WTC11 (cell line): ENCODE measurements at regions not wholly inside any gene's neighbourhood (a gene's known extent, or its start where the extent isn't known, plus 50 kb on each side); places are given as distances from the start of the nearest gene placed in this dataset.

ENCODE experiments used
- ATAC-seq: fragments of 200-7000 bp; cut with Tn5 transposase; 2 replicates; pipeline ENCODE4 v1.10.0; 2021; ENCODE audit warnings: mild to moderate bottlenecking, moderate library complexity
- CTCF ChIA-PET: fragments of 300-600 bp; sonication (Branson Sonifier 250); formaldehyde crosslinking; loops from one replicate; lab custom pipeline; 2021; ENCODE audit warnings: antibody characterized with exemption; lab: Charles Lee
- POLR2A ChIA-PET: fragments of 350-600 bp; sonication (Branson Sonifier 250); formaldehyde crosslinking; loops from one replicate; lab custom pipeline; 2021; ENCODE audit warnings: antibody characterized with exemption; lab: Charles Lee
- DNase-seq: peaks from one replicate; pipeline ENCODE4 v3.0.0; 2021; ENCODE audit warnings: low spot score
- H3K27ac Mint-ChIP-seq: 2 replicates; pipeline ENCODE4 v1.8.0; 2021; ENCODE audit warnings: mixed read lengths
- H3K27me3 Mint-ChIP-seq: 2 replicates; pipeline ENCODE4 v1.8.0; 2021; ENCODE audit warnings: low read depth, mild to moderate bottlenecking, moderate library complexity, mixed read lengths
- H3K36me3 Mint-ChIP-seq: 2 replicates; pipeline ENCODE4 v1.8.0; 2021; ENCODE audit warnings: mixed read lengths
- H3K4me1 Mint-ChIP-seq: 2 replicates; pipeline ENCODE4 v1.8.0; 2022; ENCODE audit warnings: mixed read lengths
- H3K4me3 Mint-ChIP-seq: 2 replicates; pipeline ENCODE4 v1.8.0; 2021; ENCODE audit warnings: mild to moderate bottlenecking, moderate library complexity, mixed read lengths
- H3K9me3 Mint-ChIP-seq: 2 replicates; pipeline ENCODE4 v1.8.0; 2021; ENCODE audit warnings: mixed read lengths
- CBFB ChIP-seq: sonication (generic); formaldehyde crosslinking; IDR thresholded peaks from 2 replicates; pipeline ENCODE4 v1.8.1; 2022; ENCODE audit warnings: mild to moderate bottlenecking, low read depth, missing genetic modification reagents
- FOXK1 ChIP-seq: sonication (generic); formaldehyde crosslinking; IDR thresholded peaks from 2 replicates; pipeline ENCODE4 v1.8.0; 2022; ENCODE audit warnings: mild to moderate bottlenecking, moderate library complexity, missing genetic modification reagents
- HMGA2 ChIP-seq: fragments of 250-450 bp; sonication (Bioruptor Pico); IDR thresholded peaks from 2 replicates; pipeline ENCODE4 v1.4.0; 2021; ENCODE audit warnings: mild to moderate bottlenecking, moderate library complexity
- NFATC4 ChIP-seq: fragments of 250-450 bp; sonication (Bioruptor Pico); IDR thresholded peaks from 2 replicates; pipeline ENCODE4 v1.9.0; 2021; ENCODE audit warnings: mild to moderate bottlenecking
- NFE2L1 ChIP-seq: sonication (generic); formaldehyde crosslinking; IDR thresholded peaks from 2 replicates; pipeline ENCODE4 v1.8.1; 2023; ENCODE audit warnings: missing genetic modification reagents
- SMAD4 ChIP-seq: sonication (generic); formaldehyde crosslinking; IDR thresholded peaks from 2 replicates; pipeline ENCODE4 v1.8.0; 2022; ENCODE audit warnings: mild to moderate bottlenecking, missing genetic modification reagents
- ZNF138 ChIP-seq: sonication (generic); formaldehyde crosslinking; conservative IDR thresholded peaks from 2 replicates; pipeline ENCODE4 v1.8.1; 2022; ENCODE audit warnings: mild to moderate bottlenecking, moderate library complexity, missing genetic modification reagents
- TF ChIP-seq, protein P1 (sequence below): sonication (generic); formaldehyde crosslinking; IDR thresholded peaks from 2 replicates; pipeline ENCODE4 v1.8.1; 2023; ENCODE audit warnings: mild to moderate bottlenecking, missing genetic modification reagents, borderline replicate concordance
- TF ChIP-seq, protein P2 (sequence below): fragments of 250-450 bp; sonication (Bioruptor Pico); conservative IDR thresholded peaks from 2 replicates; pipeline ENCODE4 v1.9.0; 2021; ENCODE audit warnings: mild to moderate bottlenecking
- TF ChIP-seq, protein P3 (sequence below): sonication (generic); formaldehyde crosslinking; IDR thresholded peaks from 2 replicates; pipeline ENCODE4 v1.8.0; 2022; ENCODE audit warnings: mild to moderate bottlenecking, missing genetic modification reagents
- TF ChIP-seq, protein P4 (sequence below): sonication (generic); formaldehyde crosslinking; IDR thresholded peaks from 2 replicates; pipeline ENCODE4 v1.8.1; 2023; ENCODE audit warnings: mild to moderate bottlenecking, moderate library complexity, missing genetic modification reagents
- TF ChIP-seq, protein P5 (sequence below): fragments of 250-450 bp; sonication (Bioruptor Pico); IDR thresholded peaks from 2 replicates; pipeline ENCODE4 v1.9.0; 2021; ENCODE audit warnings: mild to moderate bottlenecking
- TF ChIP-seq, protein P6 (sequence below): sonication (generic); formaldehyde crosslinking; IDR thresholded peaks from 2 replicates; pipeline ENCODE4 v1.8.0; 2022; ENCODE audit warnings: mild to moderate bottlenecking, missing genetic modification reagents

DNA sequence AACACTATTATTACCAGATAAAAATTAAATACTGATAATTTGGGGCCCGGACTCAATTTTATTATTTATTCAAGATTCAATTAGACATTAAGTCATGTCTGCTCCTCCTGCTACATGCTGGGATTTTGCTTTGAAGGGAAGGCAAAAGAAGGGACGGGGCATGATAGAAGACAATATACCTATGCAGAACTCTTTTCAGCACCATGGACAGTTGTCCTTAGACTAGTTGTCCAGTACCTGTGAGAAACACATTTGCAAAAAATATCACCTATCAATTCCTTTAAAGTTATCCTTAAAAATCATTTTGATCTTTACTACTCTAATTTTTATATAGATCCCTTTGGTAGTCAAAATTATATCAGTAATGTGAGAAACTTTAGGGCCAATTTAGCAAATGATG is 100.2 kb upstream of the SULT1C3 start (continued):
- TF ChIP-seq, protein P1, sequence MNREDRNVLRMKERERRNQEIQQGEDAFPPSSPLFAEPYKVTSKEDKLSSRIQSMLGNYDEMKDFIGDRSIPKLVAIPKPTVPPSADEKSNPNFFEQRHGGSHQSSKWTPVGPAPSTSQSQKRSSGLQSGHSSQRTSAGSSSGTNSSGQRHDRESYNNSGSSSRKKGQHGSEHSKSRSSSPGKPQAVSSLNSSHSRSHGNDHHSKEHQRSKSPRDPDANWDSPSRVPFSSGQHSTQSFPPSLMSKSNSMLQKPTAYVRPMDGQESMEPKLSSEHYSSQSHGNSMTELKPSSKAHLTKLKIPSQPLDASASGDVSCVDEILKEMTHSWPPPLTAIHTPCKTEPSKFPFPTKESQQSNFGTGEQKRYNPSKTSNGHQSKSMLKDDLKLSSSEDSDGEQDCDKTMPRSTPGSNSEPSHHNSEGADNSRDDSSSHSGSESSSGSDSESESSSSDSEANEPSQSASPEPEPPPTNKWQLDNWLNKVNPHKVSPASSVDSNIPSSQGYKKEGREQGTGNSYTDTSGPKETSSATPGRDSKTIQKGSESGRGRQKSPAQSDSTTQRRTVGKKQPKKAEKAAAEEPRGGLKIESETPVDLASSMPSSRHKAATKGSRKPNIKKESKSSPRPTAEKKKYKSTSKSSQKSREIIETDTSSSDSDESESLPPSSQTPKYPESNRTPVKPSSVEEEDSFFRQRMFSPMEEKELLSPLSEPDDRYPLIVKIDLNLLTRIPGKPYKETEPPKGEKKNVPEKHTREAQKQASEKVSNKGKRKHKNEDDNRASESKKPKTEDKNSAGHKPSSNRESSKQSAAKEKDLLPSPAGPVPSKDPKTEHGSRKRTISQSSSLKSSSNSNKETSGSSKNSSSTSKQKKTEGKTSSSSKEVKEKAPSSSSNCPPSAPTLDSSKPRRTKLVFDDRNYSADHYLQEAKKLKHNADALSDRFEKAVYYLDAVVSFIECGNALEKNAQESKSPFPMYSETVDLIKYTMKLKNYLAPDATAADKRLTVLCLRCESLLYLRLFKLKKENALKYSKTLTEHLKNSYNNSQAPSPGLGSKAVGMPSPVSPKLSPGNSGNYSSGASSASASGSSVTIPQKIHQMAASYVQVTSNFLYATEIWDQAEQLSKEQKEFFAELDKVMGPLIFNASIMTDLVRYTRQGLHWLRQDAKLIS (CRISPR knock-in tag): no peak

DNA sequence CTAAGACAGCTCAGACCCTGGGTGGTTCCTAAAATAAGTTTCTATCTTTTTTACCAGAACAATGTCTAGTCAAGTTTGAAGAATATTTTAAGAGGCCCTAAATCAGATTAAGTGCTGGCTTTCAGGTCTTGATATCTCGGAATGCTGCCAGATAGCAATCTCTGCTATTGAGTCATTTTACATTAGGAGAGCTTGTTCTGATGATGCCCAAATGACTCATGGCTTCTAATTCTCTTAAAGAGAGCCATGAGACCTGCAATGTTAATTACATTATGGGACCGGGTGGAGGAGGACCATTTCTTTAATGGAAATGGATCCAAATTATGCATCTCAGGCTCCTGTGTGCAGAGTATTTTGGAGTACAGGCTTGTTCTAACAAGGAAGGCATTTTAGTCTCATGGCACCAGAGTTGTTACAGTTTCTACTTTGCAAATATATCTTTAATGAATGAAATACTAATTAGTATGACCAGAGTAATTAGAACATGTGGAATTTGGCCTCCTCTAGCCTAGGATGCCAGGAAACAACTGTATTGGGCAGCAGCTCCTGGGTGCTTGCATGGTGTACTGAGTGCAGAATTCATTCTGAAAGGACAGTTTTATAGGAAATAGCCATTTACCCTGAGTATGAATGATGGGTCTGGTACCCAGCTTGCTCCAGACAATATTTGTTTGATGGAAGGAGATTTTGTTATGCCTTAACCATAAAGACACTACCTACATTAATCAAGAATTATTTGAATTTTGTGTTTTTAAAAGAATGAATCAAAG is 94.0 kb upstream of the SULT1C3 start:
- ChIA-PET POLR2A (no interaction called here), CTCF (no interaction called here)
- H3K36me3 Mint-ChIP-seq: no peaks in the 10 kb centered on the region
- no peak overlapping the region for H3K27ac Mint-ChIP-seq
- DNase-seq (no peak), ATAC-seq (no peak)
- peaks cover 5% of the 10 kb centered on the region for H3K9me3 Mint-ChIP-seq
- H3K27me3 Mint-ChIP-seq: no peaks in the 10 kb centered on the region
- TF ChIP-seq, protein P1 (CRISPR knock-in tag): no peak
- TF ChIP-seq ZNF138 (CRISPR knock-in tag) (no peak), NFE2L1 (CRISPR knock-in tag) (no peak), HMGA2 (CRISPR knock-in tag) (no peak), SMAD4 (CRISPR knock-in tag) (no peak), NFATC4 (CRISPR knock-in tag) (no peak), FOXK1 (CRISPR knock-in tag) (no peak), CBFB (CRISPR knock-in tag) (no peak)
- TF ChIP-seq, protein P2, sequence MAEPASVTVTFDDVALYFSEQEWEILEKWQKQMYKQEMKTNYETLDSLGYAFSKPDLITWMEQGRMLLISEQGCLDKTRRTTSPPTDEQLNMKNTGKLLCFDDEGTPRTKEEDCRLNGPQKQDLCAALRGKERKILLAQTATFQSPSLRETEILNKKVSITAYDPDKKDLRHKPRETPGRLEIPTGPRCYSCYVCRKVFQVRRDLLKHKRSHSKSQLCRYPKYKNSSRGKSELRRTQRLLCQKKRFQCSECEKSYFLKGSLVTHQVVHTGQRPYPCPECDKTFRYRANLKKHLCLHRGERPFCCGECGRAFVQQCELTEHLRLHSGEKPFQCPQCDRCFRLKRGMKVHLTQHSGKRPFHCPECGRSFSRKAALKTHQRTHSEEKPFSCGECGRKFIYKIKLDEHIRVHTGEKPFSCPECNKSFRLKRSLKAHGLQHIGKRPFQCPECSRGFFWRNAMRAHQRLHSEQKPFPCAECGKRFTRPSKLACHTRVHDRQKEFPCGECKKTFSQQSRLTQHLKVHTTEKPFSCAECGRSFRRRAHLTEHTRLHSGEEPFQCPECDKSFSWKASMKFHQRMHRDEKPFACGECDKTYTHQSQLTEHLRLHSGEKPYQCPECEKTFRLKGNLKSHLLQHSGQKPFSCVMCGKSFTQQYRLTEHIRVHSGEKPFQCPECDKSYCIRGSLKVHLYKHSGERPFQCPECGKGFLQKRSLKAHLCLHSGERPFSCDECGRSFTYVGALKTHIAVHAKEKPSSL (CRISPR knock-in tag): no peak
- TF ChIP-seq, protein P3, sequence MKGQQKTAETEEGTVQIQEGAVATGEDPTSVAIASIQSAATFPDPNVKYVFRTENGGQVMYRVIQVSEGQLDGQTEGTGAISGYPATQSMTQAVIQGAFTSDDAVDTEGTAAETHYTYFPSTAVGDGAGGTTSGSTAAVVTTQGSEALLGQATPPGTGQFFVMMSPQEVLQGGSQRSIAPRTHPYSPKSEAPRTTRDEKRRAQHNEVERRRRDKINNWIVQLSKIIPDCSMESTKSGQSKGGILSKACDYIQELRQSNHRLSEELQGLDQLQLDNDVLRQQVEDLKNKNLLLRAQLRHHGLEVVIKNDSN: no peak
- TF ChIP-seq, protein P4, sequence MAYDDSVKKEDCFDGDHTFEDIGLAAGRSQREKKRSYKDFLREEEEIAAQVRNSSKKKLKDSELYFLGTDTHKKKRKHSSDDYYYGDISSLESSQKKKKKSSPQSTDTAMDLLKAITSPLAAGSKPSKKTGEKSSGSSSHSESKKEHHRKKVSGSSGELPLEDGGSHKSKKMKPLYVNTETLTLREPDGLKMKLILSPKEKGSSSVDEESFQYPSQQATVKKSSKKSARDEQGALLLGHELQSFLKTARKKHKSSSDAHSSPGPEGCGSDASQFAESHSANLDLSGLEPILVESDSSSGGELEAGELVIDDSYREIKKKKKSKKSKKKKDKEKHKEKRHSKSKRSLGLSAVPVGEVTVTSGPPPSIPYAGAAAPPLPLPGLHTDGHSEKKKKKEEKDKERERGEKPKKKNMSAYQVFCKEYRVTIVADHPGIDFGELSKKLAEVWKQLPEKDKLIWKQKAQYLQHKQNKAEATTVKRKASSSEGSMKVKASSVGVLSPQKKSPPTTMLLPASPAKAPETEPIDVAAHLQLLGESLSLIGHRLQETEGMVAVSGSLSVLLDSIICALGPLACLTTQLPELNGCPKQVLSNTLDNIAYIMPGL (CRISPR knock-in tag): no peak
- TF ChIP-seq, protein P5, sequence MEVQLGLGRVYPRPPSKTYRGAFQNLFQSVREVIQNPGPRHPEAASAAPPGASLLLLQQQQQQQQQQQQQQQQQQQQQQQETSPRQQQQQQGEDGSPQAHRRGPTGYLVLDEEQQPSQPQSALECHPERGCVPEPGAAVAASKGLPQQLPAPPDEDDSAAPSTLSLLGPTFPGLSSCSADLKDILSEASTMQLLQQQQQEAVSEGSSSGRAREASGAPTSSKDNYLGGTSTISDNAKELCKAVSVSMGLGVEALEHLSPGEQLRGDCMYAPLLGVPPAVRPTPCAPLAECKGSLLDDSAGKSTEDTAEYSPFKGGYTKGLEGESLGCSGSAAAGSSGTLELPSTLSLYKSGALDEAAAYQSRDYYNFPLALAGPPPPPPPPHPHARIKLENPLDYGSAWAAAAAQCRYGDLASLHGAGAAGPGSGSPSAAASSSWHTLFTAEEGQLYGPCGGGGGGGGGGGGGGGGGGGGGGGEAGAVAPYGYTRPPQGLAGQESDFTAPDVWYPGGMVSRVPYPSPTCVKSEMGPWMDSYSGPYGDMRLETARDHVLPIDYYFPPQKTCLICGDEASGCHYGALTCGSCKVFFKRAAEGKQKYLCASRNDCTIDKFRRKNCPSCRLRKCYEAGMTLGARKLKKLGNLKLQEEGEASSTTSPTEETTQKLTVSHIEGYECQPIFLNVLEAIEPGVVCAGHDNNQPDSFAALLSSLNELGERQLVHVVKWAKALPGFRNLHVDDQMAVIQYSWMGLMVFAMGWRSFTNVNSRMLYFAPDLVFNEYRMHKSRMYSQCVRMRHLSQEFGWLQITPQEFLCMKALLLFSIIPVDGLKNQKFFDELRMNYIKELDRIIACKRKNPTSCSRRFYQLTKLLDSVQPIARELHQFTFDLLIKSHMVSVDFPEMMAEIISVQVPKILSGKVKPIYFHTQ (CRISPR knock-in tag): no peak
- TF ChIP-seq, protein P6, sequence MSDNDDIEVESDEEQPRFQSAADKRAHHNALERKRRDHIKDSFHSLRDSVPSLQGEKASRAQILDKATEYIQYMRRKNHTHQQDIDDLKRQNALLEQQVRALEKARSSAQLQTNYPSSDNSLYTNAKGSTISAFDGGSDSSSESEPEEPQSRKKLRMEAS (CRISPR knock-in tag): no peak
- no peaks in the 10 kb centered on the region for H3K4me1 Mint-ChIP-seq
- H3K4me3 Mint-ChIP-seq: no peak overlapping the region
